Urinary bladder (tissue), 1 donor: ENCODE measurements at regions not wholly inside any gene's neighbourhood (a gene's known extent, or its start where the extent isn't known, plus 50 kb on each side); places are given as distances from the start of the nearest gene placed in this dataset. TPM values are rescaled to one million over a fixed set of nuclear protein-coding genes. Genes with fewer than 3 reads are reported as not detected.

ENCODE experiments used
- small RNA-seq: library from RNA; depleted of rRNA; stranded (forward); fragments of <200 nt; gene quantifications from one replicate; pipeline ENCODE3, GENCODE V24; 2014

Small RNA genes in the stretch of these regions (small RNA-seq; reads per million reads assigned to genes)
- not detected for gene AC113367.2
- gene RNU7-53P = not detected
